ENCODE measurements at regions not wholly inside any gene's neighbourhood (a gene's known extent, or its start where the extent isn't known, plus 50 kb on each side); places are given as distances from the start of the nearest gene placed in this dataset.

DNA sequence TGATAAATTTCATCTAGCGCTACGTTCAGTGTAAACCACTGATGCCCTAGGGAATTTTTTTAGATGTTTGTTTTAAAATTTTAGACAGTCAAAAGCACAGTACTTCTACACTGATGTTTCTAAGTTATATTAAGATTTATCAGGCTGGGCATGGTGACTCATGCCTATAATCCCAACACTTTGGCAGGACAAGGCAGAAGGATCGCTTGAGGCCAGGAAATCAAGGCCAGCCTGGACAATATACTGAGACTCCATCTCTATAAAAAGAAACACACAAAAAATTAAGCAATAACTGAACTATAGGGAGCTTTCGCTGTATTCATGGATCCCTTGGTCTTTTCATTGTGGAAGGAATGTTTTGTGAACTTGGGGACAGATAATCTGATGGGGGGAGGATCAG, 50.6 kb upstream of the MAPRE2 start:
- peaks cover 4% of the 10 kb centered on the region for H3K4me1 ChIP-seq (ENCODE audit: insufficient read depth, low read length)
- no peaks in the 10 kb centered on the region for H3K36me3 ChIP-seq (ENCODE audit: insufficient read depth, low read length)
- no peak overlapping the region for H2AFZ ChIP-seq (ENCODE audit: low read depth, low read length)
- no peak overlapping the region for H3K4me3 ChIP-seq (ENCODE audit: low read length)
- H3K27me3 ChIP-seq (ENCODE audit: insufficient read depth, low read length): no peaks in the 10 kb centered on the region
- peaks cover 2% of the 10 kb centered on the region for H3K9me3 ChIP-seq (ENCODE audit: low read length)

DNA sequence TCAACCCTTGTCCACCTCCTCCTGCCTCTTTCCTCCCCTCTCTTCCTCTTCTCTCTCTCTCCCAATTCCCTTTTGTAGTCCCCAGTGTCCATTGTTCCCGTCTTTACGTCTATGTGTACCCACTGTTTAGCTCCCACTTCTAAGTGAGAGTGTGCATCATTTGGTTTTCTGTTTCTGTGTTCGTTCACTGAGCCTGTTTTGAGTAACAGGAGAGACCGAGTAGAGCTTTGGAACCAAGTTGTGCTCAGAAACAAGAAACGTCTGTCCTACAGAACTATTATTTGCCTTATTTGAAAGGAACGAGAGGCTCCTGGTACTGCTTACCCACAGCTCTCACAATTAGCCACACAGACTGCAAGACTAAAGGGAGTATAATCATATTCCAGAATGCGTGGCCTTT, 50.1 kb upstream of the MAPRE2 start:
- Histone ChIP-seq H3K9me3 (ENCODE audit: low read length) (peaks cover 2% of the 10 kb centered on the region), H3K27me3 (ENCODE audit: insufficient read depth, low read length) (no peaks in the 10 kb centered on the region), H3K4me3 (ENCODE audit: low read length) (no peak overlapping the region), H3K4me1 (ENCODE audit: insufficient read depth, low read length) (peaks cover 4% of the 10 kb centered on the region), H2AFZ (ENCODE audit: low read depth, low read length) (no peak overlapping the region), H3K36me3 (ENCODE audit: insufficient read depth, low read length) (no peaks in the 10 kb centered on the region)

Measured in neuron (in vitro differentiated cells).